GM12878 (cell line): ENCODE measurements at regions not wholly inside any gene's neighbourhood (a gene's known extent, or its start where the extent isn't known, plus 50 kb on each side); places are given as distances from the start of the nearest gene placed in this dataset.

Experiments
- ATAC-seq: fragments of 200-7000 bp; cut with Tn5 transposase; 3 replicates; pipeline ENCODE4 v1.9.1; 2020; ENCODE audit warnings: mild to moderate bottlenecking, moderate library complexity
- BruUV-seq: library from RNA; stranded (reverse); fragments of 400-500 nt; replicated peaks from 2 replicates; lab custom pipeline; 2021; lab: Mats Ljungman, UMichigan
- CTCF ChIA-PET: fragments of 300-600 bp; sonication (Branson Sonifier 250); formaldehyde crosslinking; extraction: SDS; loops from one replicate; lab custom pipeline; 2021; ENCODE audit warnings: inconsistent platforms; lab: Yijun Ruan, JAX
- POLR2A ChIA-PET: fragments of 350-600 bp; formaldehyde crosslinking; extraction: SDS; loops from one replicate; lab custom pipeline; 2021; ENCODE audit warnings: inconsistent platforms; lab: Charles Lee
- RAD21 ChIA-PET: fragments of 300-600 bp; sonication (Branson Sonifier 250); formaldehyde crosslinking; loops from one replicate; lab custom pipeline; 2023; ENCODE audit warnings: antibody characterized with exemption; ENCODE audit not compliant: unreplicated experiment; lab: Charles Lee
- SMC1A ChIA-PET: fragments of 300-600 bp; sonication (Branson Sonifier 250); formaldehyde crosslinking; loops from one replicate; lab custom pipeline; 2023; ENCODE audit not compliant: unreplicated experiment, uncharacterized antibody; lab: Charles Lee
- DNase-seq: peaks from one replicate; pipeline ENCODE4 v3.0.0-alpha.2; 2011; ENCODE audit warnings: low read depth, low spot score
- FAIRE-seq: peaks from 3 replicates; lab custom pipeline; 2011; peaks lifted over from hg19 to GRCh38; lab: Jason Lieb, UNC
- H2AFZ ChIP-seq: 2 replicates; pipeline ENCODE4 v1.6.0; 2011; ENCODE audit warnings: low read depth, low read length, control low read depth; ENCODE audit not compliant: control insufficient read depth
- H3K27ac ChIP-seq: 2 replicates; pipeline ENCODE4 v1.5.1; 2011; ENCODE audit warnings: control low read depth; ENCODE audit not compliant: control insufficient read depth, insufficient read depth
- H3K27me3 ChIP-seq, 2 experiments: replicated peaks in 1 of 2; 2 replicates each; pipeline versions ENCODE4 v1.6.0 to v1.6.1; 2011; ENCODE audit warnings: low read length in 1 of 2; ENCODE audit not compliant: control insufficient read depth in 2 of 2, insufficient read depth in 2 of 2
- H3K36me3 ChIP-seq, 2 experiments: 2 replicates each; pipeline ENCODE4 v1.5.1; 2011; ENCODE audit warnings: low read length in 1 of 2; ENCODE audit not compliant: control insufficient read depth in 2 of 2, insufficient read depth in 2 of 2
- H3K4me1 ChIP-seq: 2 replicates; pipeline ENCODE4 v1.6.1; 2011; ENCODE audit warnings: mild to moderate bottlenecking, low read length, moderate library complexity, mixed read lengths; ENCODE audit not compliant: control insufficient read depth, insufficient read depth
- H3K4me2 ChIP-seq: 2 replicates; pipeline ENCODE4 v1.6.0; 2011; ENCODE audit warnings: control low read depth; ENCODE audit not compliant: control insufficient read depth, insufficient read depth
- H3K4me3 ChIP-seq: fragments of 200-600 bp; sonication (generic); 2 replicates; pipeline ENCODE4 v1.5.1; 2016
- H3K79me2 ChIP-seq: 2 replicates; pipeline ENCODE4 v1.6.0; 2011; ENCODE audit warnings: low read length; ENCODE audit not compliant: control insufficient read depth, insufficient read depth
- H3K9ac ChIP-seq: 2 replicates; pipeline ENCODE4 v1.8.0; 2011; ENCODE audit warnings: low read length, control low read depth, mixed read lengths; ENCODE audit not compliant: control insufficient read depth, insufficient read depth
- H3K9me3 ChIP-seq: replicated peaks from 3 replicates; pipeline ENCODE4 v1.5.1; 2011; ENCODE audit warnings: mild to moderate bottlenecking, low read length; ENCODE audit not compliant: control insufficient read depth, insufficient read depth
- H4K20me1 ChIP-seq: 2 replicates; pipeline ENCODE4 v1.6.0; 2011; ENCODE audit not compliant: control insufficient read depth, insufficient read depth
- EED ChIP-seq: sonication (generic); IDR thresholded peaks from 2 replicates; pipeline ENCODE4 v1.6.1; 2016; ENCODE audit warnings: antibody characterized with exemption, low read depth
- HDAC6 ChIP-seq: fragments of 200-600 bp; sonication (generic); IDR thresholded peaks from one replicate; pipeline ENCODE4 v1.8.0; 2017; ENCODE audit warnings: antibody characterized with exemption; ENCODE audit not compliant: unreplicated experiment
- RUNX3 ChIP-seq: IDR thresholded peaks from 2 replicates; pipeline ENCODE4 v1.6.1; 2012; ENCODE audit warnings: low read length, inconsistent platforms
- WGBS: methylation state at CpG from one replicate; pipeline ENCODE4 v1.1.6; 2016; ENCODE audit warnings: low lambda C conversion rate; ENCODE audit not compliant: insufficient replicate concordance, insufficient coverage; ENCODE audit errors: missing lambda C conversion rate; 5-methylcytosine and 5-hydroxymethylcytosine counted together
- in situ Hi-C: fragments of 300-500 bp; cut with MboI; formaldehyde crosslinking; loops from 9 replicates; pipeline ENCODE4 v1.14.3; 2018; ENCODE audit warnings: mixed read lengths
- intact Hi-C: fragments of 100-400 bp; cut with micrococcal nuclease; formaldehyde crosslinking; loops from one replicate; pipeline ENCODE4 v1.14.2; 2022; ENCODE audit not compliant: unreplicated experiment
- TF ChIP-seq, protein P1 (sequence below): IDR thresholded peaks from 2 replicates; pipeline ENCODE4 v1.6.1; 2011; ENCODE audit warnings: borderline replicate concordance, low read depth, mild to moderate bottlenecking, moderate library complexity, low read length; ENCODE audit not compliant: insufficient read depth, poor library complexity, severe bottlenecking
- TF ChIP-seq, protein P2 (sequence below): IDR thresholded peaks from 2 replicates; pipeline ENCODE4 v1.6.1; 2012; ENCODE audit warnings: low read length, inconsistent platforms
- TF ChIP-seq, protein P3 (sequence below): fragments of 450-650 bp; IDR thresholded peaks from 2 replicates; pipeline ENCODE4 v1.6.1; 2016; ENCODE audit warnings: mild to moderate bottlenecking, moderate library complexity, borderline replicate concordance

DNA sequence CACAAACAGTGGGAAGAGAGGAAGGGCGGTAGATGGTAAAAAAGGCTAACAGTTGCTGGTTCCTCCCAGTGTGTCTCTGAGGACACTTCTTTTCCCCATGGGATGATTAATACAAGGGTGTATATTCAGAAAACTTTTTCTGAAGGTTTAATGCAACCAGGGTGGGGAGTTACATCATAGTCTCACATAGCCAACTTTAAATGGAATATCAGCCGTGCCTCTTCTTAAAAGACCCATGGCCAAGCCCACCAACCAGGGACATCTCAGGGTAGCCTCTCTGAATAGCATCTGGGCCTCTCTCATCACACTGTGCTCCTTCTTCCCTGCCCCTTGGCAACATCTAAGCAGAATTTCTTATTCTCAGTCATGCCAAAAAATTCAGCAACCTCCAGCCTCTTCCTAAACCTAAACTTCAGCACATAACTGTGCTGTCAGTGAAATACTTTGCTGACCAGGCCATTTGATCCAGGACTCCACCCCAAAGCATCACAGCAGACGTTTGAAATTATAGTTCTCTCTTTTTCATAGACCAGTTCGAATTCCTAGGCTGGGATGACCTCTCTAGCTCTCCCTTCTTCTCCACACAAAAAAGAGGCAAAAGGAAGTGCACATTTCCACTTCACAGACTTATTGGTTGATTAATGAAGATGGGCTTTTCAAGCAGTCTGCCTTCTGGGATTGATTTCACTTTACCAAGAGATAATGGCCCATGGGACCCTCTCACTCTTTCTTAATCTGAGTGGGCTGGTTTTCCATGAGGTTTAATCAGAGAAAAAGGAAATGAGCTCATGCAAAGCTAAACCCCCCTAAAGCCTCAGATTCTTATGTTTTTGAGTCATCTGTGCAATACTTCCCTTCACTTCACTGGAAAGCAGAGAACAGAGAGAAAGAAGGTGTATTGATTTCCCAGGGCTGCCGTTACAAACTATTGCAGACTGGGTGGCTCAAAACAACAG lies 85.1 kb upstream of the RAI14 start (continued):
- TF ChIP-seq, protein P1, sequence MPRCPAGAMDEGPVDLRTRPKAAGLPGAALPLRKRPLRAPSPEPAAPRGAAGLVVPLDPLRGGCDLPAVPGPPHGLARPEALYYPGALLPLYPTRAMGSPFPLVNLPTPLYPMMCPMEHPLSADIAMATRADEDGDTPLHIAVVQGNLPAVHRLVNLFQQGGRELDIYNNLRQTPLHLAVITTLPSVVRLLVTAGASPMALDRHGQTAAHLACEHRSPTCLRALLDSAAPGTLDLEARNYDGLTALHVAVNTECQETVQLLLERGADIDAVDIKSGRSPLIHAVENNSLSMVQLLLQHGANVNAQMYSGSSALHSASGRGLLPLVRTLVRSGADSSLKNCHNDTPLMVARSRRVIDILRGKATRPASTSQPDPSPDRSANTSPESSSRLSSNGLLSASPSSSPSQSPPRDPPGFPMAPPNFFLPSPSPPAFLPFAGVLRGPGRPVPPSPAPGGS = peak; percentile 69
- TF ChIP-seq, protein P2, sequence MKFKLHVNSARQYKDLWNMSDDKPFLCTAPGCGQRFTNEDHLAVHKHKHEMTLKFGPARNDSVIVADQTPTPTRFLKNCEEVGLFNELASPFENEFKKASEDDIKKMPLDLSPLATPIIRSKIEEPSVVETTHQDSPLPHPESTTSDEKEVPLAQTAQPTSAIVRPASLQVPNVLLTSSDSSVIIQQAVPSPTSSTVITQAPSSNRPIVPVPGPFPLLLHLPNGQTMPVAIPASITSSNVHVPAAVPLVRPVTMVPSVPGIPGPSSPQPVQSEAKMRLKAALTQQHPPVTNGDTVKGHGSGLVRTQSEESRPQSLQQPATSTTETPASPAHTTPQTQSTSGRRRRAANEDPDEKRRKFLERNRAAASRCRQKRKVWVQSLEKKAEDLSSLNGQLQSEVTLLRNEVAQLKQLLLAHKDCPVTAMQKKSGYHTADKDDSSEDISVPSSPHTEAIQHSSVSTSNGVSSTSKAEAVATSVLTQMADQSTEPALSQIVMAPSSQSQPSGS = peak; percentile 74

DNA sequence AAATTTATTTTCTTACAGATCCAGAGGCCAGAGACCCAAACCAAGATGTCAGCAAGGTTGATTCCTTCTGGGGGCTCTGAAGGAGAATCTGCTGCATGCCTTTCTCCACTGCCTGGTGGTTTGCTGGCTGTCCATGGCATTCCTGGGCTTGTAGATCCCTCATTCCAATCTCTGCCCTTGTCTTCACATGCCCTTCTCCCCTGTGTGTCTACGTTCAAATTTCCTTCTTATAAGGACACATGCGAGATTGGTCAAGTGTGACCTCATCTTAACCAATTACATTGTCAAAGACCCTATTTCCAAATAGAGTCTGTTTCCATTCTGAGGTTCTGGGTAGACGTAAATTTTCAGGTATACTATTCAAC lies 84.5 kb upstream of the RAI14 start:
- no peak for FAIRE-seq
- no peak overlapping the region for H3K27ac ChIP-seq
- POLR2A ChIA-PET = no interaction called here
- H3K27me3 ChIP-seq = no peaks in the 10 kb centered on the region
- CTCF ChIA-PET = no interaction called here
- no peaks in the 10 kb centered on the region for H3K36me3 ChIP-seq
- SMC1A ChIA-PET = interaction anchor here (0.8 kb wide), 1 partner anchor 739 kb away, joined by 3 read pairs; no protein-coding TSS in a partner anchor
- no TSS peak for BruUV-seq
- in situ Hi-C loops = no loop called here
- RAD21 ChIA-PET = no interaction called here
- no peak overlapping the region for H3K9ac ChIP-seq
- no peak overlapping the region for H3K4me3 ChIP-seq
- TF ChIP-seq, protein P3, sequence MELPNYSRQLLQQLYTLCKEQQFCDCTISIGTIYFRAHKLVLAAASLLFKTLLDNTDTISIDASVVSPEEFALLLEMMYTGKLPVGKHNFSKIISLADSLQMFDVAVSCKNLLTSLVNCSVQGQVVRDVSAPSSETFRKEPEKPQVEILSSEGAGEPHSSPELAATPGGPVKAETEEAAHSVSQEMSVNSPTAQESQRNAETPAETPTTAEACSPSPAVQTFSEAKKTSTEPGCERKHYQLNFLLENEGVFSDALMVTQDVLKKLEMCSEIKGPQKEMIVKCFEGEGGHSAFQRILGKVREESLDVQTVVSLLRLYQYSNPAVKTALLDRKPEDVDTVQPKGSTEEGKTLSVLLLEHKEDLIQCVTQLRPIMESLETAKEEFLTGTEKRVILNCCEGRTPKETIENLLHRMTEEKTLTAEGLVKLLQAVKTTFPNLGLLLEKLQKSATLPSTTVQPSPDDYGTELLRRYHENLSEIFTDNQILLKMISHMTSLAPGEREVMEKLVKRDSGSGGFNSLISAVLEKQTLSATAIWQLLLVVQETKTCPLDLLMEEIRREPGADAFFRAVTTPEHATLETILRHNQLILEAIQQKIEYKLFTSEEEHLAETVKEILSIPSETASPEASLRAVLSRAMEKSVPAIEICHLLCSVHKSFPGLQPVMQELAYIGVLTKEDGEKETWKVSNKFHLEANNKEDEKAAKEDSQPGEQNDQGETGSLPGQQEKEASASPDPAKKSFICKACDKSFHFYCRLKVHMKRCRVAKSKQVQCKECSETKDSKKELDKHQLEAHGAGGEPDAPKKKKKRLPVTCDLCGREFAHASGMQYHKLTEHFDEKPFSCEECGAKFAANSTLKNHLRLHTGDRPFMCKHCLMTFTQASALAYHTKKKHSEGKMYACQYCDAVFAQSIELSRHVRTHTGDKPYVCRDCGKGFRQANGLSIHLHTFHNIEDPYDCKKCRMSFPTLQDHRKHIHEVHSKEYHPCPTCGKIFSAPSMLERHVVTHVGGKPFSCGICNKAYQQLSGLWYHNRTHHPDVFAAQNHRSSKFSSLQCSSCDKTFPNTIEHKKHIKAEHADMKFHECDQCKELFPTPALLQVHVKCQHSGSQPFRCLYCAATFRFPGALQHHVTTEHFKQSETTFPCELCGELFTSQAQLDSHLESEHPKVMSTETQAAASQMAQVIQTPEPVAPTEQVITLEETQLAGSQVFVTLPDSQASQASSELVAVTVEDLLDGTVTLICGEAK = no peak
- TF ChIP-seq EED (0 out of 2 replicates have a peak, but pooled peaks have one; percentile 3), RUNX3 (no peak), HDAC6 (no peak)
- TF ChIP-seq, protein P2 = no peak
- TF ChIP-seq, all 136 proteins: peak for 1
- Histone ChIP-seq H3K9me3 (no peaks in the 10 kb centered on the region), H2AFZ (no peak overlapping the region), H3K79me2 (no peaks in the 10 kb centered on the region), H3K4me2 (no peak overlapping the region), H4K20me1 (no peaks in the 10 kb centered on the region), H3K4me1 (no peaks in the 10 kb centered on the region)
- no peak for DNase-seq
- intact Hi-C loops = no loop called here
- ATAC-seq = no peak
- 71% methylated on average over 3 of the region's 3 CpGs for WGBS
